ENCODE measurements at regions not wholly inside any gene's neighbourhood (a gene's known extent, or its start where the extent isn't known, plus 50 kb on each side); places are given as distances from the start of the nearest gene placed in this dataset.

GRCh38 chr9:89766991-89767390 lies 162.2 kb downstream of the GADD45G start:
- H3K9me3 ChIP-seq (ENCODE audit: control insufficient read depth, insufficient read depth, low read length) = no peaks in the 10 kb centered on the region
- no peaks in the 10 kb centered on the region for H3K27me3 ChIP-seq (ENCODE audit: control insufficient read depth, insufficient read depth, low read length)
- no peak overlapping the region for H3K9ac ChIP-seq (ENCODE audit: low read depth, low read length)
- H3K4me1 ChIP-seq (ENCODE audit: control insufficient read depth, insufficient read depth, low read length) = no peaks in the 10 kb centered on the region
- no peaks in the 10 kb centered on the region for H3K36me3 ChIP-seq (ENCODE audit: control insufficient read depth, insufficient read depth, low read length)
- no peak overlapping the region for H3K4me3 ChIP-seq (ENCODE audit: low read depth, low read length)

- Histone ChIP-seq H3K4me3 (ENCODE audit: low read depth, low read length) (no peak overlapping the region), H3K9me3 (ENCODE audit: control insufficient read depth, insufficient read depth, low read length) (no peaks in the 10 kb centered on the region), H3K27me3 (ENCODE audit: control insufficient read depth, insufficient read depth, low read length) (no peaks in the 10 kb centered on the region), H3K36me3 (ENCODE audit: control insufficient read depth, insufficient read depth, low read length) (no peaks in the 10 kb centered on the region), H3K4me1 (ENCODE audit: control insufficient read depth, insufficient read depth, low read length) (no peaks in the 10 kb centered on the region), H3K9ac (ENCODE audit: low read depth, low read length) (no peak overlapping the region)
Observed at GRCh38 chr9:89768051-89768450, 163.2 kb downstream of the GADD45G start.

- no peaks in the 10 kb centered on the region for H3K4me1 ChIP-seq (ENCODE audit: control insufficient read depth, insufficient read depth, low read length)
Observed at GRCh38 chr9:89768650-89769071, 163.8 kb downstream of the GADD45G start.

GRCh38 chr9:89770531-89771174 lies 165.8 kb downstream of the GADD45G start:
- Histone ChIP-seq H3K4me3 (ENCODE audit: low read depth, low read length) (no peak overlapping the region), H3K27me3 (ENCODE audit: control insufficient read depth, insufficient read depth, low read length) (no peaks in the 10 kb centered on the region), H3K36me3 (ENCODE audit: control insufficient read depth, insufficient read depth, low read length) (no peaks in the 10 kb centered on the region), H3K4me1 (ENCODE audit: control insufficient read depth, insufficient read depth, low read length) (no peaks in the 10 kb centered on the region), H3K9ac (ENCODE audit: low read depth, low read length) (no peak overlapping the region), H3K9me3 (ENCODE audit: control insufficient read depth, insufficient read depth, low read length) (no peaks in the 10 kb centered on the region)

More at GRCh38 chr9:89768650-89769071, 163.8 kb downstream of the GADD45G start:
- no peaks in the 10 kb centered on the region for H3K36me3 ChIP-seq (ENCODE audit: control insufficient read depth, insufficient read depth, low read length)
- no peaks in the 10 kb centered on the region for H3K27me3 ChIP-seq (ENCODE audit: control insufficient read depth, insufficient read depth, low read length)
- H3K4me3 ChIP-seq (ENCODE audit: low read depth, low read length) = no peak overlapping the region
- H3K9ac ChIP-seq (ENCODE audit: low read depth, low read length) = no peak overlapping the region
- H3K9me3 ChIP-seq (ENCODE audit: control insufficient read depth, insufficient read depth, low read length) = no peaks in the 10 kb centered on the region

GRCh38 chr9:89771205-89771604 lies 166.4 kb downstream of the GADD45G start:
- Histone ChIP-seq H3K9ac (ENCODE audit: low read depth, low read length) (no peak overlapping the region), H3K9me3 (ENCODE audit: control insufficient read depth, insufficient read depth, low read length) (no peaks in the 10 kb centered on the region), H3K4me3 (ENCODE audit: low read depth, low read length) (no peak overlapping the region), H3K36me3 (ENCODE audit: control insufficient read depth, insufficient read depth, low read length) (no peaks in the 10 kb centered on the region), H3K27me3 (ENCODE audit: control insufficient read depth, insufficient read depth, low read length) (no peaks in the 10 kb centered on the region), H3K4me1 (ENCODE audit: control insufficient read depth, insufficient read depth, low read length) (no peaks in the 10 kb centered on the region)

GRCh38 chr9:89773170-89773569 lies 168.4 kb downstream of the GADD45G start:
- H3K9me3 ChIP-seq (ENCODE audit: control insufficient read depth, insufficient read depth, low read length) = no peaks in the 10 kb centered on the region
- H3K27me3 ChIP-seq (ENCODE audit: control insufficient read depth, insufficient read depth, low read length) = no peaks in the 10 kb centered on the region
- H3K4me3 ChIP-seq (ENCODE audit: low read depth, low read length) = no peak overlapping the region
- no peaks in the 10 kb centered on the region for H3K36me3 ChIP-seq (ENCODE audit: control insufficient read depth, insufficient read depth, low read length)
- H3K9ac ChIP-seq (ENCODE audit: low read depth, low read length) = no peak overlapping the region
- no peaks in the 10 kb centered on the region for H3K4me1 ChIP-seq (ENCODE audit: control insufficient read depth, insufficient read depth, low read length)

- H3K27me3 ChIP-seq (ENCODE audit: control insufficient read depth, insufficient read depth, low read length) = no peaks in the 10 kb centered on the region
- no peak overlapping the region for H3K9ac ChIP-seq (ENCODE audit: low read depth, low read length)
- no peaks in the 10 kb centered on the region for H3K4me1 ChIP-seq (ENCODE audit: control insufficient read depth, insufficient read depth, low read length)
- no peak overlapping the region for H3K4me3 ChIP-seq (ENCODE audit: low read depth, low read length)
- H3K9me3 ChIP-seq (ENCODE audit: control insufficient read depth, insufficient read depth, low read length) = no peaks in the 10 kb centered on the region
- H3K36me3 ChIP-seq (ENCODE audit: control insufficient read depth, insufficient read depth, low read length) = no peaks in the 10 kb centered on the region
Observed at GRCh38 chr9:89774858-89775370, 170.1 kb downstream of the GADD45G start.

GRCh38 chr9:89775641-89776040 lies 170.8 kb downstream of the GADD45G start:
- Histone ChIP-seq H3K9me3 (ENCODE audit: control insufficient read depth, insufficient read depth, low read length) (no peaks in the 10 kb centered on the region), H3K4me3 (ENCODE audit: low read depth, low read length) (no peak overlapping the region), H3K36me3 (ENCODE audit: control insufficient read depth, insufficient read depth, low read length) (no peaks in the 10 kb centered on the region), H3K27me3 (ENCODE audit: control insufficient read depth, insufficient read depth, low read length) (no peaks in the 10 kb centered on the region), H3K9ac (ENCODE audit: low read depth, low read length) (no peak overlapping the region), H3K4me1 (ENCODE audit: control insufficient read depth, insufficient read depth, low read length) (no peaks in the 10 kb centered on the region)

- Histone ChIP-seq H3K9ac (ENCODE audit: low read depth, low read length) (no peak overlapping the region), H3K36me3 (ENCODE audit: control insufficient read depth, insufficient read depth, low read length) (no peaks in the 10 kb centered on the region), H3K4me1 (ENCODE audit: control insufficient read depth, insufficient read depth, low read length) (no peaks in the 10 kb centered on the region), H3K4me3 (ENCODE audit: low read depth, low read length) (no peak overlapping the region), H3K9me3 (ENCODE audit: control insufficient read depth, insufficient read depth, low read length) (no peaks in the 10 kb centered on the region), H3K27me3 (ENCODE audit: control insufficient read depth, insufficient read depth, low read length) (no peaks in the 10 kb centered on the region)
Observed at GRCh38 chr9:89776795-89777525, 172.1 kb downstream of the GADD45G start.

GRCh38 chr9:89777544-89777943 lies 172.7 kb downstream of the GADD45G start:
- Histone ChIP-seq H3K4me1 (ENCODE audit: control insufficient read depth, insufficient read depth, low read length) (no peaks in the 10 kb centered on the region), H3K4me3 (ENCODE audit: low read depth, low read length) (no peak overlapping the region), H3K27me3 (ENCODE audit: control insufficient read depth, insufficient read depth, low read length) (no peaks in the 10 kb centered on the region), H3K36me3 (ENCODE audit: control insufficient read depth, insufficient read depth, low read length) (no peaks in the 10 kb centered on the region), H3K9me3 (ENCODE audit: control insufficient read depth, insufficient read depth, low read length) (no peaks in the 10 kb centered on the region), H3K9ac (ENCODE audit: low read depth, low read length) (no peak overlapping the region)

- H3K4me3 ChIP-seq (ENCODE audit: low read depth, low read length) = no peak overlapping the region
- H3K36me3 ChIP-seq (ENCODE audit: control insufficient read depth, insufficient read depth, low read length) = no peaks in the 10 kb centered on the region
- H3K27me3 ChIP-seq (ENCODE audit: control insufficient read depth, insufficient read depth, low read length) = no peaks in the 10 kb centered on the region
- no peak overlapping the region for H3K9ac ChIP-seq (ENCODE audit: low read depth, low read length)
- H3K4me1 ChIP-seq (ENCODE audit: control insufficient read depth, insufficient read depth, low read length) = no peaks in the 10 kb centered on the region
- H3K9me3 ChIP-seq (ENCODE audit: control insufficient read depth, insufficient read depth, low read length) = no peaks in the 10 kb centered on the region
Observed at GRCh38 chr9:89778100-89779090, 173.6 kb downstream of the GADD45G start.
